COR-L47 (cell line): ENCODE measurements at regions not wholly inside any gene's neighbourhood (a gene's known extent, or its start where the extent isn't known, plus 50 kb on each side); places are given as distances from the start of the nearest gene placed in this dataset.
A peak's percentile ranks its signal among the peaks of the same experiment; 100 is the strongest.

Experiments
- DNase-seq: peaks from one replicate; lab custom pipeline; 2025; lab: John Stamatoyannopoulos, UW

DNA sequence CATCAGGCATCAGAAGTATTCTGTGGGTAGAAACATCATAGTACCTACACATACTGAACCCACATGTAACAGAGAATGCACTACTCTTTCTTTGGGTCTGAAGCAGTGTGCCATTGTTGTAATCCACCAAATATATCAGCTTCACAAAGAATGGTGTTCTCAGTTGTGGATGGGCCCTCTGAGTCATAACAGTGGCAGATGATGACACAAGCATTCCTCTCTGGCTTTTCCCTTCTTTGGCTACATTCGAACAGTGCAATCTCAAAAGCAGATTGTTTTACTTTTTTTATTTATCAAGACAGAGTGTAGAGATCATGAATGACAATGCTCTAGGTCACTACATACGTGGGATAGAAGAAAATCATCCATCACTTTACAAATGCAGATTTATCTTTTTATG is 247.2 kb upstream of the EPHA5 start:
- no peak for DNase-seq

DNA sequence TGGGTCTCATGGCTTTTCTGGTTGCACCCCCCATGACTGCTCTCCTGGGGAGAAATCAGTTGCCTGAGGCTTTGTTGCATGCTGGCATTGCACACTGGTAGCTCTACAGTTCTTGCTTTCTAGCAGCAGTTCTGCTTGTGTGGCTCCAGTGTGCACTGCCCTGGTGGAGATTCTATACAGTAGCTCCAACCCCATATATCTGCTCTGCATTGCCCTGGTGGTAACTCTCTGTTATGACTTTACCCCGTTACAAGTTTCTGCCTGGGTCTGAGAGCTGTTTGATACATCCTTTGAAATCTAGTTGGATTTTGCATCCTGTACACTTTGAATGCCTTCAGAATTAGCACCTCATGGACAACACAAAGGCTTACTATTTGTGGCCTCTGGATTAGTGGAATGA is 241.4 kb upstream of the EPHA5 start:
- no peak for DNase-seq

DNA sequence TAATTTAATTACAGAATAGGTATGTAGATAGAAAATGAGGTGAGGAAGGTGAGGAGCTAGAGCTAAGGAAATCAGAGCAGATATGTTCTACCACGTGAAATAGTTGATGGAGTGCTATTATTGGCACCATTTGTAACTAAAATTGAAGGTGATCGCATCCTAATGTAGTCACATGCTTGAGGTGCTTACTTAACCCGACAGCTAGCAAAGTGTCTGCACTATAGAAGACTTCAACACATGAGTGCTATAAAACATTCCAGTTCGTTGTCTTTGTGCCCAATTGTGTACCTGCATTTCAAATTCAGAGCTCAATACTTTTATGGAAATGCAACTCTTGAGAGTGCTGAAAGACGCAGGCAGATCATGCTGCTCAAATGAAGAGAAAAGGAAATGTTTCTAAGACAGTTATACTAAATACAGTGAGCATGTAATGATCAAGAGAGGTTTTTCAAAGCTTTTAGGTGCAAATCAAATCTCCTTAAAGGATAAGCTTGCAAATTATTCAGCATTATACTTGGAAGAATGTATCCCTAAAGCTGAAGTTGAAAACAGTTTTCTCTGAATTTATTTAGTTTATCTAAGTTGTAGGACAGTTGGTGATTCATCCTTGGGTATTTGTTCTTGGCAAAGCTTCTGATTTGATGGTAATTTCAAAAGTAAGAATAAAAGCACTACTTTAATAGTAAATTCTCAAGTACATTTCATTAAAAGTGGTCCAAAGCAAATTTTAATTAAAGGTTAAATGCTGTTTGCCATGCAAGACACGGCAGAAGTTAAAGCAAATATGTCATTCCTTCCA is 223.9 kb upstream of the EPHA5 start:
- no peak for DNase-seq

DNA sequence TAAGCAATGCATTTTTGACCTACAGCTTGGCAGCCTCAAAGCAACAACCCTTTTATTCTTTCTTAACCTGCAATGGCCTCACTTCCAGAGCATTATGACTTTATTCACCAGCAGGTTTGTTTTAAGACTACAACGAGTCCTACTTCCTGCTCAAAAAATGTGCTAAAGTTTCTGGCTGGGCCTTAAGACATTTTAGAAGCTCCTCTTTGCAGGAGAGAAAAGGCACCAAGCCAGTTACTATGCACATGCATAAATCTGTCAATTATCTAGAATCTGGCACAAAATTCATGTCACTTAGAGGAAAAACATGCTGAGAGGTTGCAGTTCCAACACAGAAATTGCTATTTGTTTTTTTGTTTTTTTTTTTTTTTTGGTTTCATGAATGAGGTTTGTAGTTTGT is 223.0 kb upstream of the EPHA5 start:
- DNase-seq, result no peak

DNA sequence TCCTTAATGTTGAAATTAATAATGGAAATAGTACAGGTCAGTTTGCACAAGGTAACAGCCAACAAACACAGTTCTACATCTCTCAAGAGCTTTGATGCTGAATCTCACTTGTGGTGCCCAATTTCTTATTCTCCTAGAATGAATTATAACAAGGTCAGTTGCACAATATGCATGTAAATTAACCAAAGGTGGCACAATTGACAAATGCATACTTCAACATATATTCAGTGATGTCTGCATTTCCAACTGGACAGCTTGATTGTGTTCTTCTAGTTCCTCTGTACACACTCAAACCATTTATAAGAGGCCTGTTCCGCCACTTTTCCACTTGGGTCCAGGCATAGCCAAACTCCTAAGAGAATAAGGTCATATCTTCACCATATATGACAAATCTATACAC is 210.3 kb upstream of the EPHA5 start:
- DNase-seq, result no peak

DNA sequence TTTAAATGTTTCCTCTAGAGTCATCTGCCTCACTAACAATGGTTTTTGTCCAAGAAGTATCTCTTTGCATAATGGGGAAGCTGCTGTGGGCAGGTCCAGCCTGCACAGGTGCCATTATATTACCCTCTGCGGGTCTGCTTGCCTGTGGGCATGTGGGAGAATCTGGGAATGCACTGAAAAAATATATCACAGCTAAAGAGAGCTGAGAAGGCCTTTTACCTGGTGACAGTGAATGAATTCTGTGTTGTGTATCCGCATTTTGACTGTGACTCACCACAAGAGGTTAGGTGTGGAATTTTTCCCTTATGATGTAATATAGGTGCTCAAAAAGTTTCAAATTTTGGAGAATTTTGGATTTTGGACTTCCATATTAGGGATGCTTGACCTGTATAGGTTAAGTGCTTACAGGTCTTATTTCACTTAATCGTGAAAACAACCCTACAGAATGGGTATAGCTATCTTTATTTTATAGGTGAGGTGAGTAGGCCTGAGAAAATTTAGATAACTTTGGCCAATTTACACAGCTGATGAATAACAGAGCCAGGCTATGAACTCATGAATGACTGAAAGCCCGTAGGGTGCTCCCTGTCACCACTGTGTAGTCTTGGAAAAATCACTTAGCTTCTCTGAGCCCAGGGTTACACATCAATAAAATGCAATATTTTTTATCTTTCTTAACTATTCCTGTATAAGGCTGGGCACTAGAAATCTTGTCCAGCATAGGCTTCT is 198.0 kb upstream of the EPHA5 start:
- DNase-seq, result no peak

DNA sequence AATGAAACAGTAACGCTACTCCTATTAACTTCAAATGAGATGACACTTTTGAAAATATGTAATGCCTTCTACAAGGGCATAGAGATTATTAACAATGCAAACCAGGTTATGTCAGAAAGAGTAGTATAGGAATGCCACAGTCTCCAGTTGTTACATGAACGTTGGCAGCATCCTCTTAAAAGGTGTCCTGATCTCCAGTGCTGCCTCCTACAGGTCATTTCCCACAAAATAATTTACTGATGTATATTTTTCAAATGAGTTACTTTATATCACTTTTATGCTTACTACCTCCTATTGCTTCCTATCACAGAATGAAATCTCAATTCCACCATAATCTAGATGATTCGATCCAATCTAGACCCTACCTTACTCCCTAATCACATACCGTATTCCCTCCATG is 195.2 kb upstream of the EPHA5 start:
- DNase-seq, result no peak

DNA sequence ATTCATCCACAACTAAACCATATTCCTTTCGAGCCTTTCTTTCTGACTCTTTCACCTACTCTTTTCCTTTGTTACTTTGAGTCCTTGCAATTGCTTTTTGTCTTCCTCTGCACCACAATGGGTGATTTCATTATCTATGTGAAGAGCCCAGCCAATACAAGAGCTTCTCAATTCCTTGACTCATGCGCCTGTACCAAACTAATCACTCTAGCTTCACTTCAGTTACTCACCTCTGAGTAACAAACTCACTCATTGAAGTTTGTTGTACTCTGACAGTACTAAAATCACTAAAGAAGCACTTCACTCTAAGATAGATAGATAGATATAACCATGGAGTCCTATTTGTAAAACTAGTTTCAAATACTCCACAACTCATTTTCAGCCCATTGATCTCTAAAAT is 191.7 kb upstream of the EPHA5 start:
- DNase-seq, result no peak

DNA sequence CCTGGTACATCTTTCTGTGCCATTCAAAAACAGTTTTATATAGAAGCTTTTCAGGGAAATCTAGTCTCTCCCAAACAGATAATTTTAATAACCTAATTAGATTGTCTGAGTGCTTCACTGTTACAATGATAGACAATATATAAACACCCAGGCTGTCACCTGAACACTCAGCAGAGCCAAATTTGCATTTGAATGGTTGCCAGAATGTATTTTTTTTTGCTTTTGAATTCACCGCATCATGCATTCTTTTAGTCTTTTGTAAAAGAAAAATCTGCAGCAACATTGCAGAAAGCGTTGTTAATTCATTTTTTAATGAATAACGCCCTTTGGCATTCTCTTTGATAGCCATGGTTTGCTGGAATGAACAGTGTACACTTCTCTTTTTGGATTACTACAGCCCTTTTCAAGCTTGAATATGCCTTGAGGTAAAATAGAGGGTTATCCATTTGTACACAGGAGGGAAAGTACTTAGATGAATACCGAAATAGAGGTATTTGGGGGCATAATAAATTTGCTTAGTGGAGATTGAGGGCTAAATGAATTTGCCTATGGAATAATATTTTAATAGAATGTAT is 175.0 kb upstream of the EPHA5 start:
- peak; percentile 12 for DNase-seq

DNA sequence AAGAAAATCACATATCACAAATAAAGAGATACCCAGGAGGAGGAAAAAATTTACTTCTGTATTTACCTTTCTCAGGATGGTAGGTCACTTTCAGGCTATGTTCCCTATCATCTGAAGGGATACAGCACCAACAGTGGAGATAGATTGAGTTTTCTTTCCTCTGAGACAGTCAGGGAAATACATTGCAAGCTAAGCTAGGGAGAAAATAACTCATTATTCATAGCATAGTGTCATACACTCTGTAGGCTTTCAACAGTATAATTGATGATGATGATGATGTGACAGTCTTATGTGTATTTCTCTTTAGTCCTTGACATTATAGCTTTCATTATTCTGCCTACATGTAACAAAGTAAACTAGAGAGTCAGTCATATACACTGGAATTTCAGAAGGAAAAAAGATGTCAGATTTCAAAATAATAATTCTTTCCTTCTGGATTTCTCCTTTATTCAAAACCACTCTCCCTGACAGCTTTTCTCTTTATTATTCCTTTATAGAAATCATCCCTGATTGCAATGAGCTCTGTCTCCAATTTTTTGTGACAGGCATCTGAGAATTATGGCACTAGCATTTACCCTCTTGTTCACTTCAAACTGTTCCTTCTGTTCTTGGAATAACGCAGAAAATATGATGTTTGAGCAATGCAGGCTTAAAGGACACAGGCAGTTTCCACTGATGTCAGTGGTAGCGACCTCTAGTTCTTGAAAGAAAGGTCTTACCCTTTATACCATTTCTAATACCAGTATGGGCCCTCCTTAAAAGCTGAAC is 169.1 kb upstream of the EPHA5 start:
- no peak for DNase-seq

DNA sequence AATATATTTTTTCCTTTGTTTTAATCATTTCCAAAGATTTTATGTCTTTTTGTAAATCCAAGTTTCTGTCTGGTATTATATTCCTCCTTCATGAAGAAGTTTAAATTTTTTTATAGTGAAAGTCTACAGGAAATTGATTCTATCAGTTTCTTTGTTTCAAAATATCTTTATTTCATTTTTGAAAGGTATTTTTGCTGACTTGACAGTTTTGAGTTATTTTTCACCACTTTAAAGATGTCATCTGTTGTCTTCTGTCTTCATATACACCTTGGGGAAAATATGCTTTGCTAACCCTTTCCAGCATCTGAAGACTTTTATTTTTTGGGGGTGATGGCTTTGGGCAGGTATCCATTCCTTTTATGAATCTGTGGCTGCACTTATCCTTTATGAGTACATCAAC is 164.4 kb upstream of the EPHA5 start:
- no peak for DNase-seq

DNA sequence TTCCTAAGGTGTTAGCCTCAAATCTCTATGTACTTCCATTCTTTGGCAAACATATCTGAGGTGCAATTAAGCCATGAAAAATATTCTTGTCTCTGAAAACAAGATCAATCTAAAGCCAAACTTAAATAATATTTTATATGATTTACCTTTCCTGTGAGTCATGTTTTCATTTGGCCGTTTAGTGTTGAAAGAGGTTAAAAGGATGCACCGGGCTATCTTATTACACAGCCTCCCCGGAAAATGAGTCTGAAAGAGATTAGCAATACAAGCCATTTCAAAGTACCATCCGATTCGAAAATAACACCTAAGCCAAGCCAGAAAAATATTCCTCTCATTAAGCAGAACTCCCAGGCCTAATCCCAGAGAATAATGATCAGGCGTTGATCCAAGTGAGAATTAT is 161.5 kb upstream of the EPHA5 start:
- DNase-seq, result no peak

DNA sequence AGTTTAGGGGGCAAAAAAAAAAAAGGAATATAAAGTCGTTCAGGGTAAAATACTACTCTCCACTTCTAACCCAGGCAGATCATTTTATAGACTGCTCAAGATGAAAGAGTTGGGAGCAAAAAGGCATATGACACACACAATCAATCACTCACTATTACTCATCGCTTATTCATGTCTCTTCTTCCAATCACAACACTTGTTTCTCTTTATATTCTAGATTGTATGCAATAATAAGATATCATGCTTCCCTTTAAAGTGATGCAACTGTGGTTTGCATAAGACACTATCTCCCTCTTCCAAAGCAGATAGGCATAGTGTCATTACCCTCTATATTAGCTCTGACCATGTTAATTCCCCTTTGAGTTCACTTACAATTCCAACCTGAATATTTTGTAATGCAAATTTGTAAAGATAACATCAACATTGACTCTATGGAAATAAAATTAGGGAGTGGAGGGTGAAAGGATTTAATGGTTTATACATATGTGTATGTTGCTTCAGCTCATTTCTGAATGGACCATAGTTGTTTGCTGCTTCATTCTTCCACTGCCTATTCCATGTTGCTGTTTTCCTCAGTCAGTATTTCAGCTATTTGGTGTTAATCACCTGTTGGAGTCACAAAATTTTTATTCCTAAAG is 154.9 kb upstream of the EPHA5 start:
- no peak for DNase-seq

DNA sequence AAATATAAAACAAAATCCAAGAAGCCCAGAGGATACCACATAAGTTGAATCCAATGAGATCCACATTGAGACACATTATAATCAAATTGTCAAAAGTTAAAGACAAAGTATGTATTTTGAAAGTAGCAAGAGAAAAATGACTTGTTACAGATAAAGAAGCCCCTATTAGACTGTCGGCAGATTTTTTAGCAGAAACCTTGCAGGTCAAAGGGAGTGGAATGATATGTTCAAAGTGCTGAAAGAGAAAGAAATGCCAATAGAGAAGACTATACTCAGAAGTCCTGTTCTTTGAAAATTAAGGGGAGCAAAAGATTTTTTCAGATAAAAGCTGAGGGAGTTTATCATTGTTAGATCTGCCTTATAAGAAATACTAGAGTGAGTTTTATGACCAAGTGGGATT is 148.9 kb upstream of the EPHA5 start:
- no peak for DNase-seq

DNA sequence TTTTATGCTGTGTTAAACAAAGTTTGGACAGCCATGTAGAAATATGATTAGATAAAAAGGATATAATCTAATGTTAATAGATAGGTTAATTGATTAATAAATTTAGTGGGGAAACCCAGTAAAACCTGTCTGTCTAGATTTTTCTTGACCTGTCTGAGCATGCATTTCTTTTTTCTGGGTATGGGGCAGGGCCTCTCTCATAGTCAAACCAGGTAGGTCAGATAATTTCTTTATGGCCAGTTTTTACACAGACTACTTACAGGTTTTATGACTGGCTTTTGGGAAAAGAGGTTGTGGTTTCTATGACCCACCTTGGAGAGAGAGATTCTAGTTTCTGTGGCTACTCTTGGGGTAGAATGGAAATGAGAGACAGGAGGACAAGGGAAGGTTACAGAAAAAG is 135.6 kb upstream of the EPHA5 start:
- DNase-seq, result no peak

DNA sequence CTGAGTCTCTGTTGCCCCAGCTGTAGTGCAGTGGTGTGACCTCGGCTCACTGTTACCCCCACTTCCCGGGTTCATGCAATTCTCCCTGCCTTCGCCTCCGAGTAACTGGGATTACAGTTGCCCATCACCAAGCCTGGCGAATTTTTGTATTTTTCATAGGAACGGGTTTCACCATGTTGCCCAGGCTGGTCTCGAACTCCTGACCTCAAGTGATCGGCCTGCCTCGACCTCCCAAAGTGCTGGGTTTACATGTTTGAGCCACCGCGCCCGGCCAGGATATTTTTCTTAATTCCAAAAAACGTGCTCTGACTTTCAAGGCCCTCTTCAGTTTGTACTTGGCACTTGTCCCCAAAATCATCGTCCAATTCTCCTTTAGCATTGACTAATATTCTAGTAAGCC is 129.2 kb upstream of the EPHA5 start:
- DNase-seq, result no peak

DNA sequence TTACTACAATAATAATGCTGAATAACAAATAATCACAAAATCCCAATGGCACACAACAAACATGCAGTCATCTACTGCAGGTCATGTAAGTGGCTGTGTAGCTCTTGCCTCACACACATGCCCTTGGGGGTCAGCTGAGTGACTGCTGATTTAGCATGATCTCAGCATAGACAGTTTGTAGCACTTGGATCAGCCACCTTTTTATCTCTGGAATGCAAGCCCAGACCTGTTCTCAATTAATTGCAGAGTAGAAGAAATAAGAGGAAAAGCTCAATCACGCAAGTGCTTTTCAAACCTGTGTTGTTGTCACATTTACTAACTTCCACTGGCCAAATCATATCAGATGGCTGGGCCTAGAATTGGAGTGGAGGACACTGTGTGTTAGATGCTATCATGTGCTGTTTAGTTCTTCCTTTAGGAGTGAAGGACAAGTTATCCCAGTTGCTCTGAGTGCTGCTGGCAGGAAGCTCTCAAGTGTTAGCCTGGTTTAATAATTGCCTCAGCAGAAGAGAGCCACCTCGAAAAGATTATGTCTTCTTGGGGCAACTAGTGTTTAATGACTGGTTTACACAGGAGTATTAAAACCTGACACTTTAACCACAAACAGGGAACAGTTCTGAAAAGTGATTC is 128.3 kb upstream of the EPHA5 start:
- no peak for DNase-seq

DNA sequence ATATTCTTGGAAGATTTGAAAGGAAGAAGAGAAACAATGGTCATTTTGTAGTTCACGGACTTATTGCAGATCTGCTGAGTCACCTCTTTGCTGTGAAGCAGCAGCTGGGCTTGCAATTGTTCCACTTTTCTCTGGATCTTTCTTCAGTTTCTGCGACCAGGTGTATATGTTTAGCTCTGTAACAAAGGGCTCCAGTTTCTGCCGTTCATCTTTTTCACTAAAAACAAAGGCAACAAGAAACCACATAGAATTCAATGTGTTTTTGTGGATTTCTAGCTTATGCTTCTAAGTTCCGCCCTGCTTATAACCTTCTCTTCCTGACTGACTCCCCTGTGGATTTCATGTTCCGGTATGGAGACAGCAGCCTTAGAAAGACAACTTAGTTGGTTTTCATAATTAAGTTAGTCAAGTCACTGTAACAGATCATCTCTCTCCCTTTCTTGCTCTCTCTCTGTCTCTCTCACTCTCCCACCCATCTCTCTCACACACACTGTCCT is 121.6 kb upstream of the EPHA5 start:
- no peak for DNase-seq

DNA sequence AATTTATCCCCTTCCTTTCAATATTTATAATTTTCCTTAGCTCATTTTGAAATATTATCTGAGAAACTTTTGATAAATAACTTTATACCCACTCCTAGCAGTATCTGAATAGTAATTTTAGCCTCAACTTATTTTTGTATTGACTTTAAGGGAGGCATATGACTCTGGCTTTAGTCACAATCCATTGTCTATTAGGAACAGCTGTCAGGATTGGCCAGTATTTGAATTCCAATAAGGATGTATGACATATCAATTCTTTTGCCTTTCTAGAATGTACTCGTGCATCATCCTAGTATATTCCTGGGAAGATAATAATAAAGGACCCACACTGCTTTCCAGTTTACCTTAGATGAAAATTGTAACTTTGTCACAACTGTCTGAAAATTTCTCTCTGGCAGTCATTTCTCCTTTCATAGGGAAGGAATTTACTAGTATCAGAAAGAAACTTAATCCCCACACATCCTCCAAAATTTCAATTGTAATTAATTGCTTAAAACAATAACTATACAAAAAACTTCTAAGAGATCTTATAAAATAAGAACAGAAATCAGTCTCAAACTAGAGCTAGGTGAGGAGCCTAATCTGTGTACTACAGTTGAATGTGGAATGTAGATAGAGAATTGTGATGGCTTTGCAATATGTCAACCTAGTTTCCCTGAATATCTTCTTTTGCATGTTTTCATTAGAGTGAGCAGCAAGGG is 121.0 kb upstream of the EPHA5 start:
- no peak for DNase-seq

DNA sequence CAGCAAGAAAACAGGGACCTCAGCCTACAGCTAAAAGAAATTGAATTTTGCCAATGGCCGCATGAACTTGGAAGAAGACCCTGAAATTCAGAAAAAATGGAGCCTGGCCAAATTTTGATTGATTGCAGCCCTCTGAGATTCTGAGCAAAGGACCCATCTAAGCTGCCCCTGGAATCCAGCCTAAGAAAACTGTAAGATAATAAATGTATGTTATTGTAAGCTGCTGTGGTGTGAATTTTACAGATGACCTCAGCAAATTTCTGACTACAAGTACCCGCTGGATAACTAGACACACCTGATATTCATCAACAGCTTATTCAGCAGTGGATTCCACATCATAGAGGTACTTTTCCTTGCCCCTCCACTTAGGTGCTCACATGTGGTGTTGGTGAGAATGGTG is 119.5 kb upstream of the EPHA5 start:
- DNase-seq, result no peak

DNA sequence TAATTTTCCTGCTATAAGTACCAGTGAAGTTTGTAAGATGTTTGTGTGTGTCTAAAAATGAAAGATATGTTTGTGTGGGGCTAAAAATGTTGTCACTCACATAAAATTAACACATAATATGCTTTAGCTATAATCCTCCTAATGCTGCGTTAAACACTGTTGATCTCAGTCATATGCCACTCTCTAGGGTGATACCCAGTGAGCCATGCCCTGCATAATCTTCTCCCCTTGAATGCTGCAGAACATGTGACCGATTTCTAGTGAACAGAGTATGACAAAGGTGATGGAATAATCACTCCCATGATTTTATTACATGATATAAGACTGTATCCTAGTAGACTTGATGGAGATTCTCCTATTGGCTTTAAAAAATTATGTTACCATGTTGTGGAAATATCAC is 119.1 kb upstream of the EPHA5 start:
- DNase-seq, result no peak
